GM12878 (cell line): ENCODE measurements at regions not wholly inside any gene's neighbourhood (a gene's known extent, or its start where the extent isn't known, plus 50 kb on each side); places are given as distances from the start of the nearest gene placed in this dataset.

Source experiments
- CHD2 ChIP-seq: IDR thresholded peaks from 2 replicates; pipeline ENCODE4 v1.6.1; 2011; ENCODE audit warnings: low read depth, low read length, improper control_type of control experiment, borderline replicate concordance
- CTCF ChIP-seq, 3 experiments: IDR thresholded peaks in 2 of 3; conservative IDR thresholded peaks in 1 of 3; 2 replicates each; pipeline ENCODE4 v1.5.1; 2011; ENCODE audit warnings: low read depth in 3 of 3, low read length in 3 of 3, mild to moderate bottlenecking in 3 of 3, control low read depth in 2 of 3, moderate library complexity in 2 of 3, inconsistent platforms in 1 of 3, mixed read lengths in 1 of 3; ENCODE audit not compliant: control insufficient read depth in 2 of 3, insufficient read depth in 1 of 3; ENCODE audit errors: extremely low read depth in 1 of 3
- EZH2 ChIP-seq: IDR thresholded peaks from 2 replicates; pipeline ENCODE4 v1.6.1; 2012; ENCODE audit warnings: low read depth, mild to moderate bottlenecking, control low read depth, inconsistent platforms, low read length, borderline replicate concordance; ENCODE audit not compliant: control insufficient read depth
- PKNOX1 ChIP-seq: fragments of 450-650 bp; IDR thresholded peaks from 2 replicates; pipeline ENCODE4 v1.6.1; 2016; ENCODE audit warnings: mild to moderate bottlenecking
- POLR2A ChIP-seq: IDR thresholded peaks from 2 replicates; pipeline ENCODE4 v1.6.1; 2011; ENCODE audit warnings: low read depth, mild to moderate bottlenecking, low read length
- SUZ12 ChIP-seq: fragments of 200-600 bp; sonication (generic); IDR thresholded peaks from one replicate; pipeline ENCODE4 v1.6.1; 2018; ENCODE audit warnings: antibody characterized with exemption, mild to moderate bottlenecking; ENCODE audit not compliant: unreplicated experiment
- TCF12 ChIP-seq: IDR thresholded peaks from 2 replicates; pipeline ENCODE4 v1.6.1; 2011; ENCODE audit warnings: low read depth, mild to moderate bottlenecking, low read length

GRCh38 chr2:164068063-164068462 is 332.3 kb upstream of the FIGN start:
- TF ChIP-seq CTCF (IDR thresholded peaks at IDR 0.05 in 2 of 3, conservative IDR thresholded peaks at IDR 0.05 in 1 of 3; ENCODE audit: control insufficient read depth in 2 of 3, extremely low read depth in 1 of 3, insufficient read depth in 1 of 3, low read depth in 3 of 3, low read length in 3 of 3): no peak
- no peak for TF ChIP-seq CHD2
- TF ChIP-seq SUZ12: no peak
- no peak for TF ChIP-seq PKNOX1
- no peak for TF ChIP-seq POLR2A
- no peak for TF ChIP-seq TCF12
- TF ChIP-seq EZH2: no peak
